ENCODE measurements at regions not wholly inside any gene's neighbourhood (a gene's known extent, or its start where the extent isn't known, plus 50 kb on each side); places are given as distances from the start of the nearest gene placed in this dataset.

DNA sequence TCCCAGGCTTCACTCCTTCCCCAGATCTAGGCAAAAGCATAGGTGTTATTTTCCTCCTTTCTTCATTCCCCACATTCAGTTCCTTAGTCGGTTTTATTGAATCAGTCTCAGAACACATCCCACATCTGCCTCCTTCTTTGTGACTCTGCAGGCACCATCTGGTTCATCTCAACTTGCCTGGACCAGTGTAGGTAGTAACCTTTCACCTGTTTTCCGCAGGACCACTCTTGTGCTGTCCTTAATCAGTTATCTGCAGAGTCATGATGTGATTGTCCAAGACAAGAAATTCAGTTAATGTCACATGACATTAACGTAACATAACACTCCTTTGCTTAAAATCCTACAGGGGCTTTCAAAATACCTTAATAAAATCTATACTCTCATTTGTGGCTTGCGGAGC, 174.6 kb downstream of the CHRM3 start:
- ATAC-seq (no peak), DNase-seq (ENCODE audit: low read depth, low spot score) (no peak)
- no peak for TF ChIP-seq CTCF (IDR thresholded peaks at IDR 0.05)
- TF ChIP-seq REST (IDR thresholded peaks at IDR 0.05; ENCODE audit: insufficient read depth in 1 of 2, low read depth in 2 of 2, low read length in 1 of 2) = no peak
- TF ChIP-seq POLR2AphosphoS5 (IDR thresholded peaks at IDR 0.05; ENCODE audit: low read depth, low read length) = no peak
- no peak for TF ChIP-seq TCF7L2 (IDR thresholded peaks at IDR 0.05; ENCODE audit: low read depth, low read length)
- TF ChIP-seq SIN3A (IDR thresholded peaks at IDR 0.05; ENCODE audit: borderline replicate concordance, insufficient read depth, low read depth, low read length) = no peak
- Histone ChIP-seq H3K4me1 (ENCODE audit: control insufficient read depth, insufficient read depth, low read length) (no peaks in the 10 kb centered on the region), H3K4me3 (ENCODE audit: low read depth in 2 of 2, low read length in 2 of 2) (no peak overlapping the region), H3K27ac (ENCODE audit: low read length) (no peak overlapping the region), H3K9me3 (ENCODE audit: control insufficient read depth, insufficient read depth, low read depth, low read length) (no peaks in the 10 kb centered on the region), H3K27me3 (ENCODE audit: control insufficient read depth, insufficient read depth, low read length) (no peaks in the 10 kb centered on the region), H3K36me3 (ENCODE audit: control insufficient read depth, insufficient read depth, low read length) (no peaks in the 10 kb centered on the region)
- CTCF ChIA-PET = no interaction called here
- POLR2A ChIA-PET = no interaction called here
- in situ Hi-C loops (cut with HindIII; ENCODE audit: low pct_unique_long_range_greater_than_20kb, low sequenced_read_pairs) = no loop called here
- intact Hi-C loops (cut with micrococcal nuclease; ENCODE audit: unreplicated experiment) = no loop called here
- no TSS peak for BruUV-seq (replicated peaks)

GRCh38 chr1:239562095-239562494, 175.7 kb downstream of the CHRM3 start:
- in situ Hi-C loops (cut with HindIII; ENCODE audit: low pct_unique_long_range_greater_than_20kb, low sequenced_read_pairs) (no loop called here), intact Hi-C loops (cut with micrococcal nuclease; ENCODE audit: unreplicated experiment) (no loop called here)
- no peak for DNase-seq (ENCODE audit: low read depth, low spot score)
- Histone ChIP-seq H3K4me1 (ENCODE audit: control insufficient read depth, insufficient read depth, low read length) (no peaks in the 10 kb centered on the region), H3K27ac (ENCODE audit: low read length) (no peak overlapping the region), H3K36me3 (ENCODE audit: control insufficient read depth, insufficient read depth, low read length) (no peaks in the 10 kb centered on the region), H3K9me3 (ENCODE audit: control insufficient read depth, insufficient read depth, low read depth, low read length) (no peaks in the 10 kb centered on the region), H3K4me3 (ENCODE audit: low read depth in 2 of 2, low read length in 2 of 2) (no peak overlapping the region), H3K27me3 (ENCODE audit: control insufficient read depth, insufficient read depth, low read length) (no peaks in the 10 kb centered on the region)
- no peak for TF ChIP-seq POLR2AphosphoS5 (IDR thresholded peaks at IDR 0.05; ENCODE audit: low read depth, low read length)
- TF ChIP-seq REST (IDR thresholded peaks at IDR 0.05; ENCODE audit: insufficient read depth in 1 of 2, low read depth in 2 of 2, low read length in 1 of 2) = no peak
- TF ChIP-seq CTCF (IDR thresholded peaks at IDR 0.05) = no peak
- no peak for TF ChIP-seq TCF7L2 (IDR thresholded peaks at IDR 0.05; ENCODE audit: low read depth, low read length)
- no peak for TF ChIP-seq SIN3A (IDR thresholded peaks at IDR 0.05; ENCODE audit: borderline replicate concordance, insufficient read depth, low read depth, low read length)
- ChIA-PET CTCF (no interaction called here), POLR2A (no interaction called here)
- no peak for ATAC-seq
- BruUV-seq (replicated peaks) = no TSS peak
